ENCODE measurements at regions not wholly inside any gene's neighbourhood (a gene's known extent, or its start where the extent isn't known, plus 50 kb on each side); places are given as distances from the start of the nearest gene placed in this dataset.

DNA sequence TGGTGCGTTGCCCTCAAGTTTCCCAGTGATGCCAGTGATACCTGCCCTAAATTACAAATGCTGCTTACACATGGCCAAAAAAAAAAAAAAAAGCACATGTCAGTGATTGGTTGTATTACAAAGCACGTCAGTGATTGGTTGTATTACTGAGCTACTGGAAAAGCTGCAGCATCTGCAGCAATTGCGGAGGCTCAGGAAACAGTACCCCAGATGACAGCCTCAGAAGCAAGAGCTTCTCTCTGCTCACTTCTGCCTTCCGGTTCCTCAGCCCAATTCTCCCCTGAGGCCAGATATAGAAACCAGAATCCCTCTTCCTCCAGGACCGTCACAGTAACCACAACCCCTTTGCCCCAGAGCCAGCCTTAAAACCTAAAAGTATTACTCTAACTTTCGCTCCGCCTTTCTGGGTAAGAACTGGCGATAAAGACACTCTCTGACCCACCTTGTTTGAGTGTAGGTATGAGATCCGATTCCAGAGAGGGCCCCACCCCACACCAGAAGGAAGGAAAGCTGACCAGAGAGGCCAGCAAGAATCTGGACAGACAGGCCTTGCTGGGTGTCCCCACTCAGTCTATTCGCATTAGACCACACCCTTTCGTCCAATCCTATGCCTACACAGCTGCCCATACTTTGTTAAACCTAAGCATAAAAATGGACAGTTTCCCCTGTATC, 85.0 kb upstream of the SORBS2 start:
- 78% methylated on average over 11 of the region's 11 CpGs for WGBS (ENCODE audit: low lambda C conversion rate)
- Histone ChIP-seq H3K9me2 (no peaks in the 10 kb centered on the region), H2AFZ (ENCODE audit: low read depth) (no peak overlapping the region), H3F3A (replicated peaks; ENCODE audit: insufficient read depth) (no peaks in the 10 kb centered on the region), H3K4me3 (ENCODE audit: low read depth in 2 of 2, low read length in 1 of 2) (no peak overlapping the region), H3K27me3 (ENCODE audit: insufficient read depth) (no peaks in the 10 kb centered on the region), H3K9ac (no peak overlapping the region), H4K20me1 (ENCODE audit: insufficient read depth) (no peaks in the 10 kb centered on the region), H3K27ac (ENCODE audit: low read depth in 2 of 2, low read length in 1 of 2) (no peak overlapping the region), H3K9me3 (no peaks in the 10 kb centered on the region), H3K79me2 (ENCODE audit: insufficient read depth) (no peaks in the 10 kb centered on the region), H3K4me1 (ENCODE audit: control insufficient read depth in 1 of 2, insufficient read depth in 2 of 2, low read depth in 1 of 2, low read length in 1 of 2) (peaks cover 0 to 2% of the 10 kb centered on the region in 2 experiments; a peak in 1 of 4 replicates), H3K4me2 (no peak overlapping the region), H3K36me3 (replicated peaks in 1 of 2; ENCODE audit: control insufficient read depth in 1 of 2, insufficient read depth in 2 of 2, low read length in 1 of 2) (no peaks in the 10 kb centered on the region)
- TF ChIP-seq, protein P1, sequence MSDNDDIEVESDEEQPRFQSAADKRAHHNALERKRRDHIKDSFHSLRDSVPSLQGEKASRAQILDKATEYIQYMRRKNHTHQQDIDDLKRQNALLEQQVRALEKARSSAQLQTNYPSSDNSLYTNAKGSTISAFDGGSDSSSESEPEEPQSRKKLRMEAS (IDR thresholded peaks at IDR 0.05; ENCODE audit: low read depth), result no peak
- no peak for TF ChIP-seq POLR2AphosphoS5 (IDR thresholded peaks at IDR 0.05; ENCODE audit: low read depth, low read length)
- TF ChIP-seq SIN3A (IDR thresholded peaks at IDR 0.05; ENCODE audit: borderline replicate concordance, low read depth, low read length), result no peak
- no peak for TF ChIP-seq TAF1 (IDR thresholded peaks at IDR 0.05; ENCODE audit: borderline replicate concordance, low read depth, low read length)
- TF ChIP-seq NFIC (IDR thresholded peaks at IDR 0.05; ENCODE audit: borderline replicate concordance), result no peak
- TF ChIP-seq, protein P2, sequence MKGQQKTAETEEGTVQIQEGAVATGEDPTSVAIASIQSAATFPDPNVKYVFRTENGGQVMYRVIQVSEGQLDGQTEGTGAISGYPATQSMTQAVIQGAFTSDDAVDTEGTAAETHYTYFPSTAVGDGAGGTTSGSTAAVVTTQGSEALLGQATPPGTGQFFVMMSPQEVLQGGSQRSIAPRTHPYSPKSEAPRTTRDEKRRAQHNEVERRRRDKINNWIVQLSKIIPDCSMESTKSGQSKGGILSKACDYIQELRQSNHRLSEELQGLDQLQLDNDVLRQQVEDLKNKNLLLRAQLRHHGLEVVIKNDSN (IDR thresholded peaks at IDR 0.05; ENCODE audit: borderline replicate concordance, low read depth), result no peak
- no peak for TF ChIP-seq MEF2A (IDR thresholded peaks at IDR 0.05; ENCODE audit: borderline replicate concordance, low read depth)
- TF ChIP-seq RCOR1 (IDR thresholded peaks at IDR 0.05; ENCODE audit: low read length), result no peak
- TF ChIP-seq MXI1 (IDR thresholded peaks at IDR 0.05; ENCODE audit: low read depth, low read length), result no peak
- no peak for TF ChIP-seq GATA2 (CRISPR knock-in tag; IDR thresholded peaks at IDR 0.05)
- no peak for TF ChIP-seq TEAD4 (IDR thresholded peaks at IDR 0.05; ENCODE audit: borderline replicate concordance, insufficient read depth)
- TF ChIP-seq FOXM1 (IDR thresholded peaks at IDR 0.05; ENCODE audit: low read depth), result no peak
- TF ChIP-seq, protein P3, sequence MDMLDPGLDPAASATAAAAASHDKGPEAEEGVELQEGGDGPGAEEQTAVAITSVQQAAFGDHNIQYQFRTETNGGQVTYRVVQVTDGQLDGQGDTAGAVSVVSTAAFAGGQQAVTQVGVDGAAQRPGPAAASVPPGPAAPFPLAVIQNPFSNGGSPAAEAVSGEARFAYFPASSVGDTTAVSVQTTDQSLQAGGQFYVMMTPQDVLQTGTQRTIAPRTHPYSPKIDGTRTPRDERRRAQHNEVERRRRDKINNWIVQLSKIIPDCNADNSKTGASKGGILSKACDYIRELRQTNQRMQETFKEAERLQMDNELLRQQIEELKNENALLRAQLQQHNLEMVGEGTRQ (IDR thresholded peaks at IDR 0.05; ENCODE audit: borderline replicate concordance, low read depth, low read length), result no peak
- no peak for TF ChIP-seq EP300 (IDR thresholded peaks at IDR 0.05; ENCODE audit: borderline replicate concordance in 1 of 2, low read depth in 1 of 2, low read length in 1 of 2)
- TF ChIP-seq SMC3 (IDR thresholded peaks at IDR 0.05; ENCODE audit: low read depth, low read length), result no peak
- TF ChIP-seq, protein P4, sequence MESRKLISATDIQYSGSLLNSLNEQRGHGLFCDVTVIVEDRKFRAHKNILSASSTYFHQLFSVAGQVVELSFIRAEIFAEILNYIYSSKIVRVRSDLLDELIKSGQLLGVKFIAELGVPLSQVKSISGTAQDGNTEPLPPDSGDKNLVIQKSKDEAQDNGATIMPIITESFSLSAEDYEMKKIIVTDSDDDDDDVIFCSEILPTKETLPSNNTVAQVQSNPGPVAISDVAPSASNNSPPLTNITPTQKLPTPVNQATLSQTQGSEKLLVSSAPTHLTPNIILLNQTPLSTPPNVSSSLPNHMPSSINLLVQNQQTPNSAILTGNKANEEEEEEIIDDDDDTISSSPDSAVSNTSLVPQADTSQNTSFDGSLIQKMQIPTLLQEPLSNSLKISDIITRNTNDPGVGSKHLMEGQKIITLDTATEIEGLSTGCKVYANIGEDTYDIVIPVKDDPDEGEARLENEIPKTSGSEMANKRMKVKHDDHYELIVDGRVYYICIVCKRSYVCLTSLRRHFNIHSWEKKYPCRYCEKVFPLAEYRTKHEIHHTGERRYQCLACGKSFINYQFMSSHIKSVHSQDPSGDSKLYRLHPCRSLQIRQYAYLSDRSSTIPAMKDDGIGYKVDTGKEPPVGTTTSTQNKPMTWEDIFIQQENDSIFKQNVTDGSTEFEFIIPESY (IDR thresholded peaks at IDR 0.05; ENCODE audit: borderline replicate concordance, low read depth), result no peak
- TF ChIP-seq CHD2 (IDR thresholded peaks at IDR 0.05; ENCODE audit: low read length, partially characterized antibody), result no peak
- no peak for TF ChIP-seq FOSL2 (IDR thresholded peaks at IDR 0.05; ENCODE audit: borderline replicate concordance, low read depth)
- TF ChIP-seq, protein P5, sequence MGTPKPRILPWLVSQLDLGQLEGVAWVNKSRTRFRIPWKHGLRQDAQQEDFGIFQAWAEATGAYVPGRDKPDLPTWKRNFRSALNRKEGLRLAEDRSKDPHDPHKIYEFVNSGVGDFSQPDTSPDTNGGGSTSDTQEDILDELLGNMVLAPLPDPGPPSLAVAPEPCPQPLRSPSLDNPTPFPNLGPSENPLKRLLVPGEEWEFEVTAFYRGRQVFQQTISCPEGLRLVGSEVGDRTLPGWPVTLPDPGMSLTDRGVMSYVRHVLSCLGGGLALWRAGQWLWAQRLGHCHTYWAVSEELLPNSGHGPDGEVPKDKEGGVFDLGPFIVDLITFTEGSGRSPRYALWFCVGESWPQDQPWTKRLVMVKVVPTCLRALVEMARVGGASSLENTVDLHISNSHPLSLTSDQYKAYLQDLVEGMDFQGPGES (IDR thresholded peaks at IDR 0.05; ENCODE audit: low read depth, low read length), result no peak
- TF ChIP-seq YY1 (IDR thresholded peaks at IDR 0.05; ENCODE audit: low read depth), result no peak
- no peak for DNase-seq
- CTCF ChIA-PET, result interaction anchor here (1.1 kb wide), 1 partner anchor 125 kb away, joined by 3 read pairs; no protein-coding TSS in a partner anchor
- POLR2A ChIA-PET, result interaction anchor here (0.6 kb wide), 1 partner anchor 190 kb away, joined by 3 read pairs; no protein-coding TSS in a partner anchor
